ENCODE measurements at regions not wholly inside any gene's neighbourhood (a gene's known extent, or its start where the extent isn't known, plus 50 kb on each side); places are given as distances from the start of the nearest gene placed in this dataset.
"Not testable (repeated sequence)": the region's sequence is repeated elsewhere in the genome, so short reads cannot be mapped to it uniquely, and the experiment has no call there.

- DNase-seq: no peak
These were observed 68.0 kb downstream of the UNCX start for GRCh38 chr7:1300636-1301035.

- DNase-seq: no peak
These were observed 68.6 kb downstream of the UNCX start for GRCh38 chr7:1301054-1301881.

GRCh38 chr7:1301882-1302251 lies 69.2 kb downstream of the UNCX start:
- no peak for DNase-seq

- DNase-seq: no peak
These were observed 70.3 kb downstream of the UNCX start for GRCh38 chr7:1302936-1303335.

GRCh38 chr7:1304011-1304410 lies 71.3 kb downstream of the UNCX start:
- DNase-seq: not testable (repeated sequence)

- no peak for DNase-seq
These were observed 73.2 kb downstream of the UNCX start for GRCh38 chr7:1305873-1306272.

- DNase-seq: no peak
These were observed 75.2 kb downstream of the UNCX start for GRCh38 chr7:1307828-1308227.

GRCh38 chr7:1309290-1309689 lies 76.6 kb downstream of the UNCX start:
- DNase-seq: no peak

GRCh38 chr7:1309996-1310395 lies 77.3 kb downstream of the UNCX start:
- DNase-seq: no peak

- DNase-seq: no peak
These were observed 78.3 kb downstream of the UNCX start for GRCh38 chr7:1310936-1311335.

- no peak for DNase-seq
These were observed 78.9 kb downstream of the UNCX start for GRCh38 chr7:1311406-1312135.

- DNase-seq: no peak
These were observed 79.7 kb downstream of the UNCX start for GRCh38 chr7:1312136-1313070.

GRCh38 chr7:1313613-1314012 lies 80.9 kb downstream of the UNCX start:
- DNase-seq: no peak

GRCh38 chr7:1314021-1314907 lies 81.6 kb downstream of the UNCX start:
- no peak for DNase-seq

- no peak for DNase-seq
These were observed 82.3 kb downstream of the UNCX start for GRCh38 chr7:1314908-1315450.

- DNase-seq: no peak
These were observed 83.4 kb downstream of the UNCX start for GRCh38 chr7:1316086-1316485.

GRCh38 chr7:1317646-1318045 lies 85.0 kb downstream of the UNCX start:
- no peak for DNase-seq

- no peak for DNase-seq
These were observed 85.4 kb downstream of the UNCX start for GRCh38 chr7:1318051-1318450.

- no peak for DNase-seq
These were observed 86.0 kb downstream of the UNCX start for GRCh38 chr7:1318661-1319060.

- DNase-seq: no peak
These were observed 88.1 kb downstream of the UNCX start for GRCh38 chr7:1320616-1321240.

All from COR-L47 (cell line).